ENCODE measurements at regions not wholly inside any gene's neighbourhood (a gene's known extent, or its start where the extent isn't known, plus 50 kb on each side); places are given as distances from the start of the nearest gene placed in this dataset.

DNA sequence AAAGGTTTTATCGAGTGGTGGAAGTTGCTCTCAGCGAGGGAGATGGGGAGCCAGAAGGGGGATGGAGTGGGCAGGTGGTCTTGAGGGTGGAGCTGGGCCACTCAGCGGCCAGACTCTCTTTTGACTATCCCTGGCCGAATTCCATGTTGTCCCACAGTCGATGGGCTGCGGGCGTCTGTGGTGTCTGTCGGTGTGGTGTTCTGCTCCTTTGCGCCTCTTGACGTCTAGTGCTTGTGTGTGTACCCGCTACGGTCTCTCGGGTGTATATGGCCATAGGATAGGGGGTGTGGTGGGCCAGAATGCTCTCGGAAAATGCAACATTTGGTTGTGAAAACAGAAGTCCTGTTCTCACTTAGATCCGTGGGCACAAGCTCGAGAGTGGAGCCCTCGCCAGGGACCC is 297.0 kb downstream of the CGGBP1 start:
- TF ChIP-seq, protein P1, sequence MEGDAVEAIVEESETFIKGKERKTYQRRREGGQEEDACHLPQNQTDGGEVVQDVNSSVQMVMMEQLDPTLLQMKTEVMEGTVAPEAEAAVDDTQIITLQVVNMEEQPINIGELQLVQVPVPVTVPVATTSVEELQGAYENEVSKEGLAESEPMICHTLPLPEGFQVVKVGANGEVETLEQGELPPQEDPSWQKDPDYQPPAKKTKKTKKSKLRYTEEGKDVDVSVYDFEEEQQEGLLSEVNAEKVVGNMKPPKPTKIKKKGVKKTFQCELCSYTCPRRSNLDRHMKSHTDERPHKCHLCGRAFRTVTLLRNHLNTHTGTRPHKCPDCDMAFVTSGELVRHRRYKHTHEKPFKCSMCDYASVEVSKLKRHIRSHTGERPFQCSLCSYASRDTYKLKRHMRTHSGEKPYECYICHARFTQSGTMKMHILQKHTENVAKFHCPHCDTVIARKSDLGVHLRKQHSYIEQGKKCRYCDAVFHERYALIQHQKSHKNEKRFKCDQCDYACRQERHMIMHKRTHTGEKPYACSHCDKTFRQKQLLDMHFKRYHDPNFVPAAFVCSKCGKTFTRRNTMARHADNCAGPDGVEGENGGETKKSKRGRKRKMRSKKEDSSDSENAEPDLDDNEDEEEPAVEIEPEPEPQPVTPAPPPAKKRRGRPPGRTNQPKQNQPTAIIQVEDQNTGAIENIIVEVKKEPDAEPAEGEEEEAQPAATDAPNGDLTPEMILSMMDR (IDR thresholded peaks at IDR 0.05): no peak
- TF ChIP-seq, protein P2, sequence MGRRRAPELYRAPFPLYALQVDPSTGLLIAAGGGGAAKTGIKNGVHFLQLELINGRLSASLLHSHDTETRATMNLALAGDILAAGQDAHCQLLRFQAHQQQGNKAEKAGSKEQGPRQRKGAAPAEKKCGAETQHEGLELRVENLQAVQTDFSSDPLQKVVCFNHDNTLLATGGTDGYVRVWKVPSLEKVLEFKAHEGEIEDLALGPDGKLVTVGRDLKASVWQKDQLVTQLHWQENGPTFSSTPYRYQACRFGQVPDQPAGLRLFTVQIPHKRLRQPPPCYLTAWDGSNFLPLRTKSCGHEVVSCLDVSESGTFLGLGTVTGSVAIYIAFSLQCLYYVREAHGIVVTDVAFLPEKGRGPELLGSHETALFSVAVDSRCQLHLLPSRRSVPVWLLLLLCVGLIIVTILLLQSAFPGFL (CRISPR knock-in tag; IDR thresholded peaks at IDR 0.05; ENCODE audit: borderline replicate concordance): no peak
